ENCODE measurements at regions not wholly inside any gene's neighbourhood (a gene's known extent, or its start where the extent isn't known, plus 50 kb on each side); places are given as distances from the start of the nearest gene placed in this dataset.

- TF ChIP-seq CTCF (IDR thresholded peaks at IDR 0.05) (no peak), POLR2A (IDR thresholded peaks at IDR 0.05) (no peak)
These were observed 245.5 kb downstream of the BRD1 start for GRCh38 chr22:49582181-49582580.

Measured in heart left ventricle (tissue), 13 donors.